HG03066 (cell line): ENCODE measurements at regions not wholly inside any gene's neighbourhood (a gene's known extent, or its start where the extent isn't known, plus 50 kb on each side); places are given as distances from the start of the nearest gene placed in this dataset.
"Not testable (repeated sequence)": the region's sequence is repeated elsewhere in the genome, so short reads cannot be mapped to it uniquely, and the experiment has no call there.

Experiments used
- ATAC-seq: cut with Tn5 transposase; IDR thresholded peaks from one replicate; pipeline ENCODE4 v1.9.1; 2021; ENCODE audit warnings: low read depth; ENCODE audit not compliant: unreplicated experiment

GRCh38 chr10:94217411-94217810, 145.3 kb downstream of the NOC3L start:
- no peak for ATAC-seq

- ATAC-seq, result no peak
These were observed 144.1 kb downstream of the NOC3L start for GRCh38 chr10:94218493-94219183.

DNA sequence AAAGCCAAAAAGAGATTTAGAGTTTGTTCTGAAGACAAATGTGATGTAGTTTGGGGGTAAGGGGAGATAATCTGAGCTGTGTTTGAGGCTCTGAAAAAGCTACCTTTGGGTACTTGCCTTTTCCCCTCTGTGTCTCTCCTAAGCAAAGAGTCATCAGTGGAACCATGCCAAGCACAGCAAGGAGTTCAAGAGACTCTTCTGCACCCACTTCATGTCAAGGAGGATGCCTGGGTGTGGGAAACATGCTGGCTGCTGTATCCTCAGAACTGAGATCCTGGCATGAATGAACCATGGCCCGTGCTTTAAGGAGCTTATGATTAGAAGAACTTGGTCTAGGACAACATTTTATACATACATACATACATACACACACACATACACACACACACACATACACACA, 142.9 kb downstream of the NOC3L start:
- ATAC-seq, result no peak

- no peak for ATAC-seq
These were observed 142.0 kb downstream of the NOC3L start for GRCh38 chr10:94220717-94221116.

DNA sequence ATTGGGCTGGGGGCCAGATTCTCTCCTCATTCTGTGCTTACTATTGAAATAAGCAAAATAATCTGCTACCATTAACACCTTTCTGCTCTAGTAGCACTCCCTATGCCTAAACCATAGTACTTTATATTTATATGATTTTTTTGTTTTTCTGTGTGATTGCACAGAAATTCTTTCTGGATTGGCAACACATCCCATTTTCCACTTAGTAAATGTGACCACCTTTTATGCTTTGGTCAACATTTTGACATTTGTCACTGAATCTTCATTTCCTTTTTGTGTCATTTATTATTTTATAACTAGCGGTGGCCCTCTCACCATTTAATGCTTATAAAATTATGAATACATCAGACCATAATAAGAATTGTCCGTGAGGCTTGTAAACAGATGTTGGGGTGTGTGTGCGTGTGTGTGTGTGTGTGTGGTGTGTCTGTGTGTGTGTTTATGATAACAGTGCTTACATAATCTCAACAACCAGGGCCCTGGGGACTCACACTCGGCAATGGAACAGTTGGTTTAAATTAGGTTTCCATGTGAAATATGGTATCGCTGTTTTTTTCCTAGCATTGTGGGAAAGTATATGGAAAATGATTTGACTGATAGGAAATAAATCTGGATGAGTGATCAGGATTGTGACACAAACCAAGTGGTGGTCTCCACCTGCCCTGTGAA, 138.9 kb downstream of the NOC3L start:
- no peak for ATAC-seq

DNA sequence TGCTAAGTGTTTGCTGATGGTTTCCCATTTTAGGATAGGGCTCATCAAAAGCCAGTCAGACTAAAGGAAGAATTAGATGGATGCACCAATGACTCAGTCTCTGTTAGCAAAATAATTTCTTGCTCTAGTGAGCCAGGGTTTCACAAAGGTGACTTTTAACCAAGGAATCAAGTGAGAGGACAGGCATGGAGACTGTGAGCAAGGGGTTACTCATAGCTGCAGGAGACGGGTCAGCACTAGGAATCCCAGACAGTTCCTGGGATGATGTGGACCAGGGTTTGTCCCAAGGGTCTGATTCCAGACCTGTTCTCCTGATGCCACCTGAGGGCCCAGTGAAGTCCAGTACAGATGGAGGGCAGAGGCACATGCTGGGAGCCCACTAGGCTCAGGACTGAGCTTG, 138.1 kb downstream of the NOC3L start:
- ATAC-seq, result no peak

GRCh38 chr10:94225589-94225988, 137.2 kb downstream of the NOC3L start:
- no peak for ATAC-seq

DNA sequence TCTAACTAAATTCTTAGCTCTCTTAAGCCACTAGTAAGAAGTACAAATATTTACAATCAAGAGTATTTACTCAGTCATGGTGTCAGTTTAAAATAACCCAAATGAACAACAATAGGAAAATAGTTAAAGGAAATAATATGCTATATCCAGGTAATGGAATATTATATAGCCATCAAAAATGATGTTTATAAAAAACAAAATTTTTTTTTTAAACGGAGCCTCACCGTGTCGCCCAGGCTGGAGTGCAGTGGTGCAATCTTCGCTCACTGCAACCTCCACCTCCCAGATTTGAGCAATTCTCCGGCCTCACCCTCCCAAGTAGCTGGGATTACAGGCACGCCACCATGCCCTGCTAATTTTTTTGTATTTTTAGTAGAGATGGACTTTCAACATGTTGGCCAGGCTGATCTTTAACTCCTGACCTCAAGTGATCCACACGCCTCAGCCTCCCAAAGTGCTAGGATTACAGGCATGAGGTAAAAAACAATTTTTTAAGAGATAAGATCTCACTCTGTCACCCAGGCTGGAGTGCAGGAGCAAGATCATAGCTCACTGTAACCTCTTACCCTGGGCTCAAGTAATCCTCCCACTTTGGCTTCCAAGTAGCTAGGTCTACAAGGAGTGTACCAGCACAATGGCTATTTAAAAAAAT, 132.5 kb downstream of the NOC3L start:
- ATAC-seq, result no peak

GRCh38 chr10:94232711-94233383, 129.9 kb downstream of the NOC3L start:
- no peak for ATAC-seq

DNA sequence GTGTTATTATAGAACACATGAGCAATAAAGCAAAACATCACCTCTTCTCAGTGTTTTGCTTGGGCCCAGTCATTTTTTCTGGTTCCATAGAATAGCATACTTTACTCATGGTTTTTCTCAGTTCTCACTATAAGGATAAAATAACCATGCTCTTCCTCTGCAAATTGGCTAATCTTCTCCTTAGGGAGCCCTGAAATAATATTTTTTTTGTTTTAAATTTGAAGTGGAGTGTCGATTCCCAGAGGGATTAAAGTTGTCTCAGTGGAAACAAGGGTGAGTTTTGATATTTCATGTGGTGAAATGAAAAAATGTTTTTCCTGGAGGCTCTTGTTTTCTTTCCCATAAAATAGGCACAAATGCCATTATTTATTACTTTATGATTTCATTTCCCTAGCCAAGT, 127.3 kb downstream of the NOC3L start:
- no peak for ATAC-seq

DNA sequence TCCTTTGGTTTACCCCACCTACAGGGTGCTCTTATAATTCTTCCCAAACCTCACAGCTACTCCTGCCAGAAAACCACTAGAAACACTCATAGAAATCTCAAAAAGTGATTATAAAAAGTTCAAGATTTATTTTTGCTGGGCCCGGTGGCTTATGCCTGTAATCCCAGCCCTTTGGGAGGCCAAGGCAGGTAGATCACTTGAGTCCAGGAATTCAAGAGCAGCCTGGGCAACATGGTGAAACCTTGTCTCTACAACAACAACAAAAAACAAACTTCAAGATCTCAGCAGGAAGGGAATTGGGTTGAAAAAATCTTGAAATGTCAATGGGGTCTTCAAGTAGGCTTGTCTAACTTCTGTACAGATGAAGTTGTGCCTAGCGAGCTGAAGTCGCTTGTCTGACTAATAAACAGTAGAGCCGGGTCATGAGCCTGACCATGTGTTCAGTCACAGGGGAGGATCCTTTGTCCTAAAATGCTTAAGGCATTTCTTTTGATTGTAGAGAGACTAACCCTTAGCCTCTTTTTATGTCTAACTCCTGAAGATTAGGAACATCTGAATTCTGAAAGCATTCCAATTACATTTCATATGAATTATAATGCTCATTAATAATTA, 124.6 kb downstream of the NOC3L start:
- ATAC-seq, result no peak

GRCh38 chr10:94239696-94240095, 123.0 kb downstream of the NOC3L start:
- ATAC-seq, result no peak

GRCh38 chr10:94240491-94240890, 122.2 kb downstream of the NOC3L start:
- no peak for ATAC-seq

DNA sequence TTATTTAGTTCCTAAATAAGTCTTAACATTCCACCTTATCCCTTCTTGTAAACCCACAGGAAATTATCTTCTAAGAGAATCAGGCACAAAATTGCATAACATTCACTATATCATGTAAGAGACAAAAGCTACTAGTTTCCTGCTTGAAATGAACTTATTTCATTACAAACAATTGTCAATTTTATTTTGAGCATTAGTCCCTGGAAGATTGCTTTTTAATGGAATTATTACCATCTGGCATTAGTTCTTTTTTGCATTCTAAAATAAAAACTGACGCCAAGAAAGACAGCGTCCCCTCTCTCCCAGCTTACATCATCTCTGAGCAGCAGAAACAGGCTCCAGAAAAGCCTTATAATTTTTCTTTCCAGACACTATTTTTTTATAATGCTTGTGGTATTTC, 121.8 kb downstream of the NOC3L start:
- no peak for ATAC-seq

DNA sequence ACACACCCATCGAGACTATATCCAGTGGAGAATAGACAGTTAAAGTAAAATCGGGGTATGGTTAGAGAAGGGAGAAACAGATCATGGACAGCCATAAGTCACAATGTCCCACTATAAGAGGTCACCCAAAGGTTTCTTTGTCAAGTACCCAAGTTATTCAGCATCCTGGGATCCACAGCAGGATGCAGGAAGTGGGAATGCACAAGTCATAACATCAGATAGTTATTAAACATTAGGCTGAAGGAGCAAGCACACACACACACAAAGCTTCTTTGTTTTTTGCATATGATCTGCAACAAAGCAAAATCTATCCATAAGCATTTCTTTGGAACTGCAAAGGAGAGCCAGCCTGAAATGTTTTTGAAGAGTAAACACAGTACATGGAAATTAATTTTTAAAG, 111.6 kb downstream of the NOC3L start:
- ATAC-seq, result no peak

DNA sequence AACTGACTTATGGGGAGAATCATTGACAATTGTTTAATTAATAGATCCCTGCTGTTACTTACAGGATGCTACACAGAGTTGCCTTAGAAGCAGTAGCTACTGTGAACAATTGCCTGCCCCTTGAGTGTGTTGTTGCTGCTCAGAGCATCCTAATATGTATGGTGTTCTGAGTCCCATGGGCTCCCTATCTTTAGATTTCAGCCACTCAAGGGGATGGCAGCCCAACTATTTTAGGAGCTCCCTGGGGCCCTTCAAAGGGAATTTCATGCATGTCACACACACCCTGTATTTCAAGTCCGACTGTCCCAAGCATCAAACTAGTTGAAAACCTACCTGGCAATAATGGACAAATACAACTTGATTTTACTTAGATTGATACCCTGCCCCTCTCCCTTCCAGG, 111.2 kb downstream of the NOC3L start:
- no peak for ATAC-seq

GRCh38 chr10:94257407-94257806, 105.3 kb downstream of the NOC3L start:
- not testable (repeated sequence) for ATAC-seq

DNA sequence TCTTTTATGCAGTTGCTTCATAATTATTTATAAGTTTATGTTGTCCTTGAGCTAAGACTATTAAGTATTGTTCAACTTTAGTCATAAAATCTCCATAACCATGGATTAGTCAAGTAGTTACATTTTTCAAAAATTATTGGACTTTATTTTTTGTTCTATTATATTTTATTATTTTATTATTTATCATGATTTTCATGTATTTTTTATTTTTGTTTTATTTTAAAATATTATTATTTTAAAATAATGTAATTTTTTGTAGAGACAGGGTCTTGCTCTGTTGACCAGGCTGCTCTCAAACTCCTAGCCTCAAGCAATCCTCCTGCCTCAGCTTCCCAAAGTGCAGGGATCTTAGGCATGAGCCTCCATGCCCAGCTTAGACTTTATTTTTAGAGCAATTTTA, 102.3 kb downstream of the NOC3L start:
- no peak for ATAC-seq

GRCh38 chr10:94264085-94264484, 98.7 kb downstream of the NOC3L start:
- no peak for ATAC-seq

DNA sequence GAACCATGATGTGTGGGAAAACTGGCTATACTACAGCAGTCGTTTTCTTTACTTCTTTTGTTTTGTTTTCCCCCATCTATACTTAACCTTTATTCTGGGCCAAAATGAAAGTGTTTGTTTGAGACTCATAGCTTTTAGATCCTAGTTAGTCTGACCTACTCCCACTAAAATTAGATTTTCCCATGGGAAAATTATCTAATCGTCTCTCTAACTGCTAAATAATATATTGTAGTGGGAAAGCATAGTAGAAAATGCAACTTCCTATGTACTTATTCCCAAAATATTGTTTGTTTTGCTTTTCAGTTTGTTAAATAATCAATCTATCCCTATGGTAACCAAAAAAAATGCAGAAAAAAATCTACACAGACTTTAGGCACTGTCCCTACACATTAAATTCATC, 96.6 kb downstream of the NOC3L start:
- ATAC-seq, result no peak

DNA sequence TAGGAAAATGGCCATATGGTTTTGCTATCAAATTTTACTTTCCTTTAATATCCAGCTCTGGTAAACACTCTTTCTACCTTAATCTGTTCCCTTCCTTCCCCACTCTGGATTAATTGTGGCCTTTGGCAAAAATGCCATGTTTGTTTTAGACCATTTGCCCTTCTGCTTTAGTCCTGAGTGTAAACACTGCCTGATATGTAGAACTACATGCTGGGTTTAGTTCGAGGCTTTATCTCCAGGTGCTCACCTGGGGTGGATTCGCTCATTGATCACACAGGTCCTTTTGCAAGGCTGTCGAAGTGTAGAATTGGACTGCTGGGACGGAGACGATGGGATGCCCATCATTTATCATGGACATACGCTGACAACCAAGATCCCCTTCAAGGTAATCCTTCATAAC, 94.1 kb downstream of the NOC3L start:
- ATAC-seq, result no peak
